Endothelial cell of umbilical vein (primary cell): ENCODE measurements at regions not wholly inside any gene's neighbourhood (a gene's known extent, or its start where the extent isn't known, plus 50 kb on each side); places are given as distances from the start of the nearest gene placed in this dataset.

Experiments used
- EZH2 ChIP-seq: IDR thresholded peaks from 2 replicates; pipeline ENCODE4 v1.6.1; 2012; ENCODE audit warnings: borderline replicate concordance, low read depth, mild to moderate bottlenecking, moderate library complexity, low read length, inconsistent platforms; ENCODE audit not compliant: severe bottlenecking
- FOS ChIP-seq: IDR thresholded peaks from 2 replicates; pipeline ENCODE4 v1.6.1; 2011; ENCODE audit warnings: mild to moderate bottlenecking, low read length, moderate library complexity, borderline replicate concordance; ENCODE audit not compliant: insufficient read depth
- GATA2 ChIP-seq: IDR thresholded peaks from 2 replicates; pipeline ENCODE4 v1.7.0; 2011; ENCODE audit warnings: low read depth, mild to moderate bottlenecking, moderate library complexity, mixed read lengths, low read length; ENCODE audit not compliant: insufficient read length, insufficient read depth
- JUN ChIP-seq: IDR thresholded peaks from 2 replicates; pipeline ENCODE4 v1.6.1; 2011; ENCODE audit warnings: borderline replicate concordance, low read depth; ENCODE audit not compliant: insufficient read length, insufficient read depth
- MAX ChIP-seq: IDR thresholded peaks from 2 replicates; pipeline ENCODE4 v1.6.1; 2011; ENCODE audit not compliant: insufficient read depth, insufficient read length
- MYC ChIP-seq: IDR thresholded peaks from one replicate; pipeline ENCODE4 v1.6.1; 2011; ENCODE audit warnings: mild to moderate bottlenecking, low read depth, low read length
- POLR2A ChIP-seq: IDR thresholded peaks from 2 replicates; pipeline ENCODE4 v1.6.1; 2012; ENCODE audit warnings: low read depth, mild to moderate bottlenecking, control low read depth, low read length
- POLR2AphosphoS5 ChIP-seq: IDR thresholded peaks from 2 replicates; pipeline ENCODE4 v1.6.1; 2012; ENCODE audit warnings: low read depth, mild to moderate bottlenecking, control low read depth, low read length, moderate library complexity; ENCODE audit not compliant: insufficient read depth
- TF ChIP-seq, protein P1 (sequence below), 2 donors: IDR thresholded peaks; 1 replicate in 1 of 2; 2 replicates in 1 of 2; pipeline ENCODE4 v1.5.1; 2011; ENCODE audit warnings: low read length in 2 of 2, mild to moderate bottlenecking in 2 of 2, moderate library complexity in 2 of 2, control low read depth in 1 of 2, inconsistent platforms in 1 of 2, low read depth in 1 of 2; ENCODE audit not compliant: insufficient read depth in 1 of 2; ENCODE audit errors: extremely low read depth in 1 of 2

DNA sequence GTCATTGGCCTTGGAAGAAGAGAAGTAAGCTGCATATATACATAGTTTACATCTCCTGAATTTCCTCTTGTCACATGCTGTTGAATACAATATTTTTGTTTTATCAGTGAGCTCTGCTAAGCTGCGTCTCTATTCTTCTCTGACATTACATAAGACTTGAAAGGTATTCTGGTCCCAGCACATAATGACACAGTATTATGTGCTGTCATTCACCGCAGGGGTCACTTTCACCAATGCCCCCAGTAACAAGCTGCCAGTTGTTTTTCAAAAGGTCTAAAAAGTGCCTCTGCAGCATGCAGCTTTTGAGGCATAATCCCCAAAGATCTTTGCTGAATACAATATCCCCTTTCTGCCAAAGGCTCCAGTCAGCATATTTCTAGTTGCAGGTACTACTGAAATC is 349.0 kb upstream of the FAM174A start:
- TF ChIP-seq EZH2 (no peak), POLR2AphosphoS5 (no peak), MAX (no peak), POLR2A (no peak), JUN (no peak), MYC (no peak), GATA2 (no peak), FOS (no peak)
- TF ChIP-seq, protein P1, sequence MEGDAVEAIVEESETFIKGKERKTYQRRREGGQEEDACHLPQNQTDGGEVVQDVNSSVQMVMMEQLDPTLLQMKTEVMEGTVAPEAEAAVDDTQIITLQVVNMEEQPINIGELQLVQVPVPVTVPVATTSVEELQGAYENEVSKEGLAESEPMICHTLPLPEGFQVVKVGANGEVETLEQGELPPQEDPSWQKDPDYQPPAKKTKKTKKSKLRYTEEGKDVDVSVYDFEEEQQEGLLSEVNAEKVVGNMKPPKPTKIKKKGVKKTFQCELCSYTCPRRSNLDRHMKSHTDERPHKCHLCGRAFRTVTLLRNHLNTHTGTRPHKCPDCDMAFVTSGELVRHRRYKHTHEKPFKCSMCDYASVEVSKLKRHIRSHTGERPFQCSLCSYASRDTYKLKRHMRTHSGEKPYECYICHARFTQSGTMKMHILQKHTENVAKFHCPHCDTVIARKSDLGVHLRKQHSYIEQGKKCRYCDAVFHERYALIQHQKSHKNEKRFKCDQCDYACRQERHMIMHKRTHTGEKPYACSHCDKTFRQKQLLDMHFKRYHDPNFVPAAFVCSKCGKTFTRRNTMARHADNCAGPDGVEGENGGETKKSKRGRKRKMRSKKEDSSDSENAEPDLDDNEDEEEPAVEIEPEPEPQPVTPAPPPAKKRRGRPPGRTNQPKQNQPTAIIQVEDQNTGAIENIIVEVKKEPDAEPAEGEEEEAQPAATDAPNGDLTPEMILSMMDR (IDR thresholded peaks at IDR 0.05; ENCODE audit: extremely low read depth in 1 of 2, insufficient read depth in 1 of 2, low read depth in 1 of 2, low read length in 2 of 2) = no peak
